ENCODE measurements at regions not wholly inside any gene's neighbourhood (a gene's known extent, or its start where the extent isn't known, plus 50 kb on each side); places are given as distances from the start of the nearest gene placed in this dataset.

DNA sequence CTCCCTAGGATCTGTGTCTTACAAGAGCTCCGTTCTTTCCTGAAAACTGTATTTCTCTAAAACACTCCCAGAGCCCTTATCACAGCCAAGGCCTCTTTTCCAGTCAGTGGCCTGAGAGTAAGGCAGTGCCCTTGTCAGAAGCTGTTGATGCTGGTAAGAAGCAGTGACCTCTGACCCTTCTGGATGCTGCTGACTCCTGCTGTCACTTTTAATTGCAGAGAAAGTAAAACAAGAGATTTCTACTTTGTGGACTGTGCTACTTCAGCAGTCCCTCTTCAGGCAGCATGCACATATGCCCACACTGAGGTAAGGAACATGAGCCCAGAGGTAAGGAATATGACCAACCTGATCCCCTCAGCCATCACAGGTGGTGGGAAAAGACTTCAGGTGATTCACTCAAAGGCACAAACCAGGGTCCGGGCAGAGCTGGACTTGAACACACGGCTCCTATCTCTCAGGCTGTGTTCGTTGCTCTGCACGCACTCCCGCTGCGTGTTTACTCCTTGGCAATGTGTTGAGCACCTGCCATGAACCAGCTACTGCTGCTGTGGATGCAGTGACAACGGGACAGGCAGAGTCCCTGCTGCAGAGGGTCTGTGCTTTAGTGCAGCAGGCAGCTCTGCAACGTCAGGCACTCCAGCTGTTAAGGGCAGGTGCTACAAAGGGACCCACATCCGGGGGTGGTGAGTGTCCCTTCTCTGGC lies 201.9 kb upstream of the CST7 start:
- no peak overlapping the region for H3K4me3 ChIP-seq (replicated peaks in 1 of 2; ENCODE audit: low read depth in 2 of 2, low read length in 2 of 2)
- no peak for TF ChIP-seq CTCF (IDR thresholded peaks at IDR 0.05; ENCODE audit: low read depth, low read length)
- no peak for DNase-seq (ENCODE audit: low read depth in 2 of 2)

GRCh38 chr20:24747881-24748595 lies 201.0 kb upstream of the CST7 start:
- DNase-seq (ENCODE audit: low read depth in 2 of 2): no peak
- no peak for TF ChIP-seq CTCF (IDR thresholded peaks at IDR 0.05; ENCODE audit: low read depth, low read length)
- no peak overlapping the region for H3K4me3 ChIP-seq (replicated peaks in 1 of 2; ENCODE audit: low read depth in 2 of 2, low read length in 2 of 2)

DNA sequence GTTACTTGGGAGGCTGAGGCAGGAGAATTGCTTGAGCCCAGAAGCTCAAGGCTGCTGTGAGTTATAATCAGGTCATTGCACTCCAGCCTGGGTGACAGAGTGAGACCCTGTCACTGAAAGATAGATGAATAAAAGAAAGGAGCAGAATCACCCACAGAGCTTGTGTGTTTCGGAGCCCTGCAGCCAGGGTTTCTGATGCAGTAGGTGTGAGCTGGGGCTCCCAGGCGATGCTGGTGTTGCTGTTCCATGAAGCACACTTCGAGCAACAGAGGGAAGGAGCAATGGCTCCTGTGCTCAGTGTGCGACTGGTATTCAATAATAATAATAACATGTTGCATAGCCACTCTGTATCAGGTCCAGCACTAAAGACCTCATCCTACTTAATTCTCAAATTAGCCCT lies 197.5 kb upstream of the CST7 start:
- DNase-seq (ENCODE audit: low read depth in 2 of 2): no peak
- TF ChIP-seq CTCF (IDR thresholded peaks at IDR 0.05; ENCODE audit: low read depth, low read length): no peak
- H3K4me3 ChIP-seq (replicated peaks in 1 of 2; ENCODE audit: low read depth in 2 of 2, low read length in 2 of 2): no peak overlapping the region

- H3K4me3 ChIP-seq (replicated peaks in 1 of 2; ENCODE audit: low read depth in 2 of 2, low read length in 2 of 2): no peak overlapping the region
- no peak for TF ChIP-seq CTCF (IDR thresholded peaks at IDR 0.05; ENCODE audit: low read depth, low read length)
- no peak for DNase-seq (ENCODE audit: low read depth in 2 of 2)
Observed at GRCh38 chr20:24752612-24753011, 196.5 kb upstream of the CST7 start.

- TF ChIP-seq CTCF (IDR thresholded peaks at IDR 0.05; ENCODE audit: low read depth, low read length): no peak
- H3K4me3 ChIP-seq (replicated peaks in 1 of 2; ENCODE audit: low read depth in 2 of 2, low read length in 2 of 2): no peak overlapping the region
- no peak for DNase-seq (ENCODE audit: low read depth in 2 of 2)
Observed at GRCh38 chr20:24753130-24753529, 195.9 kb upstream of the CST7 start.

- H3K4me3 ChIP-seq (replicated peaks in 1 of 2; ENCODE audit: low read depth in 2 of 2, low read length in 2 of 2): no peak overlapping the region
- no peak for DNase-seq (ENCODE audit: low read depth in 2 of 2)
- no peak for TF ChIP-seq CTCF (IDR thresholded peaks at IDR 0.05; ENCODE audit: low read depth, low read length)
Observed at GRCh38 chr20:24754691-24755090, 194.4 kb upstream of the CST7 start.

Measured in cardiac fibroblast (primary cell).